B cell (primary cell): ENCODE measurements at regions not wholly inside any gene's neighbourhood (a gene's known extent, or its start where the extent isn't known, plus 50 kb on each side); places are given as distances from the start of the nearest gene placed in this dataset.

Source experiments
- ATAC-seq: fragments of 200-7000 bp; cut with Tn5 transposase; one replicate; pipeline ENCODE4 v1.10.0; 2021; ENCODE audit warnings: low read depth, mild to moderate bottlenecking, moderate number of reproducible peaks, moderate library complexity
- CTCF ChIA-PET: fragments of 350-600 bp; sonication (Branson Sonifier 250); formaldehyde crosslinking; loops from one replicate; lab custom pipeline; 2021; ENCODE audit warnings: antibody characterized with exemption, inconsistent platforms; lab: Charles Lee
- POLR2A ChIA-PET: fragments of 350-600 bp; sonication (Branson Sonifier 250); formaldehyde crosslinking; loops from one replicate; lab custom pipeline; 2021; ENCODE audit warnings: antibody characterized with exemption; lab: Charles Lee
- DNase-seq: peaks from one replicate; pipeline ENCODE4 v3.0.0; 2013
- H2AFZ ChIP-seq: 2 replicates; pipeline ENCODE4 v1.6.1; 2012; ENCODE audit warnings: mild to moderate bottlenecking, low read depth, low read length; ENCODE audit not compliant: insufficient read depth, poor library complexity, severe bottlenecking
- H3K27ac ChIP-seq, 2 donors: 1 replicate in 1 of 2; 2 replicates in 1 of 2; pipeline ENCODE4 v1.5.1; 2012 to 2013; ENCODE audit warnings: low read length in 2 of 2, mild to moderate bottlenecking in 2 of 2, moderate library complexity in 1 of 2
- H3K27me3 ChIP-seq, 4 experiments: fragments of 200-600 bp in 1 of 4; sonication (generic) in 1 of 4; replicated peaks in 1 of 4; 1 replicate in 2 of 4; 2 replicates in 2 of 4; pipeline versions ENCODE4 v1.6.1 to v1.7.0; 2013 to 2016; ENCODE audit warnings: low read length in 3 of 4, mild to moderate bottlenecking in 2 of 4, mixed read lengths in 1 of 4, moderate library complexity in 1 of 4; ENCODE audit not compliant: insufficient read depth in 4 of 4, control insufficient read depth in 3 of 4; ENCODE audit errors: control extremely low read depth in 1 of 4
- H3K36me3 ChIP-seq, 2 experiments: replicated peaks in 1 of 2; 1 replicate in 1 of 2; 2 replicates in 1 of 2; pipeline versions ENCODE4 v1.6.1 to v1.7.1; 2013; ENCODE audit warnings: low read length in 1 of 2; ENCODE audit not compliant: insufficient read depth in 2 of 2, control insufficient read depth in 1 of 2; ENCODE audit errors: control extremely low read depth in 1 of 2, extremely low read depth in 1 of 2
- H3K4me1 ChIP-seq, 2 donors: fragments of 200-600 bp in 1 of 2; sonication (generic) in 1 of 2; 1 replicate in 1 of 2; 2 replicates in 1 of 2; pipeline versions ENCODE4 v1.5.1 to v1.6.1; 2013 to 2017; ENCODE audit warnings: low read length in 2 of 2; ENCODE audit not compliant: control insufficient read depth in 2 of 2, insufficient read depth in 2 of 2
- H3K4me2 ChIP-seq: replicated peaks from 2 replicates; pipeline ENCODE3; 2012; ENCODE audit warnings: mild to moderate bottlenecking, low read depth, low read length; ENCODE audit not compliant: poor library complexity, severe bottlenecking
- H3K4me3 ChIP-seq, 5 experiments: fragments of 200-600 bp in 1 of 5; sonication (generic) in 1 of 5; 1 replicate in 3 of 5; 2 replicates in 2 of 5; pipeline versions ENCODE4 v1.5.1 to v1.7.0; 2011 to 2016; ENCODE audit warnings: low read length in 4 of 5, mild to moderate bottlenecking in 4 of 5, low read depth in 2 of 5, control low read depth in 1 of 5, moderate library complexity in 1 of 5; ENCODE audit not compliant: insufficient read depth in 1 of 5; ENCODE audit errors: control extremely low read depth in 1 of 5, extremely low read depth in 1 of 5
- H3K79me2 ChIP-seq: fragments of 200-600 bp; sonication (generic); one replicate; pipeline ENCODE4 v1.6.0; 2016; ENCODE audit warnings: low read length; ENCODE audit not compliant: control insufficient read depth, insufficient read depth
- H3K9ac ChIP-seq: fragments of 200-600 bp; sonication (generic); 2 replicates; pipeline ENCODE4 v1.6.1; 2017; ENCODE audit warnings: mild to moderate bottlenecking, low read length, moderate library complexity
- H3K9me3 ChIP-seq, 3 donors: one replicate each; pipeline versions ENCODE4 v1.6.1 to v1.7.1; 2013; ENCODE audit warnings: low read length in 2 of 3; ENCODE audit not compliant: control insufficient read depth in 2 of 3, insufficient read depth in 1 of 3; ENCODE audit errors: control extremely low read depth in 1 of 3
- H4K20me1 ChIP-seq: 2 replicates; pipeline ENCODE4 v1.6.0; 2012; ENCODE audit warnings: mild to moderate bottlenecking, low read length; ENCODE audit not compliant: insufficient read depth, control insufficient read depth, poor library complexity, severe bottlenecking
- H3K27ac Mint-ChIP-seq: one replicate; pipeline ENCODE4 v1.8.0; 2021; ENCODE audit warnings: mixed read lengths
- H3K27me3 Mint-ChIP-seq: one replicate; pipeline ENCODE4 v1.8.0; 2021; ENCODE audit warnings: mixed read lengths
- H3K4me1 Mint-ChIP-seq: one replicate; pipeline ENCODE4 v1.8.0; 2021; ENCODE audit warnings: mixed read lengths
- H3K4me3 Mint-ChIP-seq: one replicate; pipeline ENCODE4 v1.8.0; 2021; ENCODE audit warnings: mixed read lengths
- H3K9me3 Mint-ChIP-seq: one replicate; pipeline ENCODE4 v1.8.0; 2022; ENCODE audit warnings: mixed read lengths; ENCODE audit not compliant: insufficient read depth
- CTCF ChIP-seq: fragments of 200-600 bp; IDR thresholded peaks from one replicate; pipeline ENCODE4 v1.8.0; 2022; ENCODE audit warnings: antibody characterized with exemption, mild to moderate bottlenecking
- EZH2 ChIP-seq: IDR thresholded peaks from 2 replicates; pipeline ENCODE4 v1.6.1; 2012; ENCODE audit warnings: borderline replicate concordance, low read depth, mild to moderate bottlenecking, moderate library complexity, low read length; ENCODE audit not compliant: insufficient read depth, poor library complexity, severe bottlenecking
- WGBS: methylation state at CpG from one replicate; pipeline ENCODE4 v1.1.5; 2013; ENCODE audit warnings: missing lambda C conversion rate; ENCODE audit not compliant: insufficient coverage; 5-methylcytosine and 5-hydroxymethylcytosine counted together
- intact Hi-C: fragments of 100-400 bp; cut with micrococcal nuclease; formaldehyde crosslinking; loops from one replicate; pipeline ENCODE4 v1.10.0; 2022

GRCh38 chr1:219347921-219348391 lies 174.3 kb downstream of the LYPLAL1 start:
- no peak overlapping the region for H3K4me3 ChIP-seq
- H3K79me2 ChIP-seq, result no peaks in the 10 kb centered on the region
- H3K27ac Mint-ChIP-seq, result no peak overlapping the region
- H3K9me3 Mint-ChIP-seq, result peaks cover 7% of the 10 kb centered on the region
- H3K9ac ChIP-seq, result no peak overlapping the region
- POLR2A ChIA-PET, result no interaction called here
- TF ChIP-seq CTCF (no peak), EZH2 (no peak)
- H3K27me3 Mint-ChIP-seq, result no peaks in the 10 kb centered on the region
- no peaks in the 10 kb centered on the region for H3K4me1 ChIP-seq
- H3K27ac ChIP-seq, result no peak overlapping the region
- no peaks in the 10 kb centered on the region for H3K27me3 ChIP-seq
- DNase-seq (no peak), ATAC-seq (no peak)
- H2AFZ ChIP-seq, result no peak overlapping the region
- no peaks in the 10 kb centered on the region for H3K36me3 ChIP-seq
- 83% methylated on average over 5 of the region's 5 CpGs for WGBS
- no peak overlapping the region for H3K4me3 Mint-ChIP-seq
- peaks cover 0 to 10% (median 7%) of the 10 kb centered on the region in 3 donors for H3K9me3 ChIP-seq
- no peaks in the 10 kb centered on the region for H3K4me1 Mint-ChIP-seq
- intact Hi-C loops, result no loop called here
- H3K4me2 ChIP-seq, result no peak overlapping the region
- no peaks in the 10 kb centered on the region for H4K20me1 ChIP-seq
- CTCF ChIA-PET, result no interaction called here

- Histone ChIP-seq H3K4me3 (no peak overlapping the region), H3K36me3 (no peaks in the 10 kb centered on the region)
- POLR2A ChIA-PET, result no interaction called here
Observed at GRCh38 chr1:219347376-219347775, 173.7 kb downstream of the LYPLAL1 start.

More at GRCh38 chr1:219347376-219347775, 173.7 kb downstream of the LYPLAL1 start:
- Histone ChIP-seq H3K79me2 (no peaks in the 10 kb centered on the region), H3K4me1 (no peaks in the 10 kb centered on the region), H3K4me2 (no peak overlapping the region), H3K9ac (no peak overlapping the region), H3K27me3 (no peaks in the 10 kb centered on the region), H4K20me1 (no peaks in the 10 kb centered on the region), H3K9me3 (peaks cover 0 to 10% (median 7%) of the 10 kb centered on the region in 3 donors), H2AFZ (no peak overlapping the region), H3K27ac (no peak overlapping the region)
- ATAC-seq, result no peak
- H3K27me3 Mint-ChIP-seq, result no peaks in the 10 kb centered on the region
- no peaks in the 10 kb centered on the region for H3K4me1 Mint-ChIP-seq
- 80% methylated on average over 1 of the region's 1 CpG for WGBS
- TF ChIP-seq CTCF (no peak), EZH2 (no peak)
- H3K9me3 Mint-ChIP-seq, result peaks cover 7% of the 10 kb centered on the region
- intact Hi-C loops, result no loop called here
- H3K27ac Mint-ChIP-seq, result no peak overlapping the region
- CTCF ChIA-PET, result no interaction called here
- no peak for DNase-seq
- no peak overlapping the region for H3K4me3 Mint-ChIP-seq
